NOMO-1 (cell line): ENCODE measurements at regions not wholly inside any gene's neighbourhood (a gene's known extent, or its start where the extent isn't known, plus 50 kb on each side); places are given as distances from the start of the nearest gene placed in this dataset.
A peak's percentile ranks its signal among the peaks of the same experiment; 100 is the strongest.
"Not testable (repeated sequence)": the region's sequence is repeated elsewhere in the genome, so short reads cannot be mapped to it uniquely, and the experiment has no call there.

Experiments
- DNase-seq, 2 experiments: peaks; one replicate each; lab custom pipeline; 2025; ENCODE audit not compliant: unreplicated experiment in 2 of 2; lab: John Stamatoyannopoulos, UW

GRCh38 chr1:184821658-184822057, 67.0 kb upstream of the EDEM3 start:
- no peak for DNase-seq

- DNase-seq, result no peak
Measured at GRCh38 chr1:184820956-184821355, 66.3 kb upstream of the EDEM3 start.

GRCh38 chr1:184820218-184820750, 65.6 kb upstream of the EDEM3 start:
- no peak for DNase-seq

- no peak for DNase-seq
Measured at GRCh38 chr1:184818646-184819045, 64.0 kb upstream of the EDEM3 start.

GRCh38 chr1:184817003-184817402, 62.3 kb upstream of the EDEM3 start:
- DNase-seq, result not testable (repeated sequence)

- DNase-seq, result no peak
Measured at GRCh38 chr1:184813528-184814089, 59.0 kb upstream of the EDEM3 start.

- no peak for DNase-seq
Measured at GRCh38 chr1:184811439-184812111, 56.9 kb upstream of the EDEM3 start.

DNA sequence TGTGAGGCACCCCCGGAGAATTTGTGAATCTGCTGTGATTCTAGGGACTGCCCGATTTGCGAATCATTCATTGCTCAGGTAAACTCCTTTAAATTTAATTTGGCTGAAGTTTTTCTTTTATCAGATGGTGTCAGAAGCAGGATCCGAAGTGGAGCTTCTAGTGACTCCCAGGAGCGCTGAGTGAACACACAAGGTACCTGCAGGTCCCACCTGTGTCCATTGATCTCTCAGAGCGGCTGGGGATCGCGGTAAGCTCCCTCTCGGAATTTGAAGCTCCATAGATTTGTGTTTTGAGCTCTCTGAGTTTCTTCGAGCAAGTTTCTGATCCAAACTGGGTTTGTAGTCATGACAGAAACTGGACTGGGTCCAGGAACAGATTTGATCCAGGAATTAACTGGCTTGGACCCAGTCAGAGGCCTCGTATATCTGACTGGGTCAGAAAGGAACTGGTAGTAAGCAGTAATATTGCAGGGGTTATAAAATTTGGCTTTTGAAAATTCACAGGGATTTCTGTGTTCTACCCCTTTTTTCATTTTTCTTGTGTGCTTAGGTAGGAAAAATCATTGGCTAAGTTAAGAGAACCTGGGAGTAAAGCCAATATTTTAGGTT, 56.2 kb upstream of the EDEM3 start:
- DNase-seq, result no peak

DNA sequence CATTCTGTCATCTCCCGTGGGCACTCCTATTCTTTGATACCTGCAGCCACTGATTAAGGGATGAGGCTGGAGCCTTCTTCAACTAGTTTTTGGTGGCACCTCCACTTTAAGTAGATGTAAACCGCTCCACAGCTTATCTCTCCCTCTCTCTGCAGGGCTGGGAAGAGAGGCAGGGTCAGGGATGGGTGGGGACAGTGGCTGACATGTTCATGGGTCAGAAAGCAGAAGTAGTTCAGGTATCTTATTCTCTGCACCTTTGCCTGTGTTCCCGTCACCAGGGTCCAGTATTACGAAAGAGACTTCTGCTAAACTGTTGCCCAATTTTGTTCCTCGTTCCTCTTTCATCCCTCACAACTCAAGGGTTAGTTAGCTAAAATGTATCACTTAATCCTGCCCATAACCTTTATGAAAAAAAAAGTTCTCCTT, 51.7 kb upstream of the EDEM3 start:
- peak; percentile 61 to 94 for DNase-seq

DNA sequence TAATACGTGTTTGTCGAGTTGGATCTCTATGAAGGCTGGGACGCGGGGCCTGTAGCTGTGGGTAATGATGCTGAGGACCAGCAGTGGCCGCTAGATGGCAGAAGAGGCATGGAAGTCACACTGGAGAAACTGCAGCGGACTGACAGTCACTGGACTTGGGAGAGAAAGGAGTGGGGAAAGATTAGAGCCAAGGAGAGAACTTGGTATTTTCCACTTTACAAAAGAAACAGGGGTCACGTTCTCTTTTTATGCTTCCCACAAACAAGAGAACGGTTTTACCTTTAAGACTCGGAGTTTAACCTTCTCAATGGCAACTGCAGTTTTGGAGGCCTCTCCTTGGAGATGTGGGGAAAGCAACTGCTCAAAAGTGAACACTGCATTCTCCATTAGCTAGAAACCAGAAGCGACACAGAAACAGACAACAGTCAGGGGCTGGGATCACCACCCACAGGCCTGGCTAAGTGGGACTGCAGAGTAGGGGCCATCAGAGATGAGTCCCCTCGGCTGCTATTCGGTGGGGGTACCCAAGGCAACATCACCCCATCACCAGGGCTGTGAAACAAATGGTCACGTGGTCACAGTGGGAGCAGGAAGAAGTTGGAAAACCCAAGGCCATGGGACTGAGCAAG, 51.1 kb upstream of the EDEM3 start:
- peak; percentile 54 to 78 for DNase-seq
